HG03342 (cell line): ENCODE measurements at regions not wholly inside any gene's neighbourhood (a gene's known extent, or its start where the extent isn't known, plus 50 kb on each side); places are given as distances from the start of the nearest gene placed in this dataset.

ENCODE experiments used
- ATAC-seq: cut with Tn5 transposase; IDR thresholded peaks from one replicate; pipeline ENCODE4 v1.9.1; 2021; ENCODE audit warnings: mild to moderate bottlenecking, moderate library complexity; ENCODE audit not compliant: unreplicated experiment

- no peak for ATAC-seq
Observed at GRCh38 chr2:125042727-125043126, 1017.6 kb downstream of the CNTNAP5 start.

GRCh38 chr2:125070726-125071505 is 1045.8 kb downstream of the CNTNAP5 start:
- no peak for ATAC-seq

DNA sequence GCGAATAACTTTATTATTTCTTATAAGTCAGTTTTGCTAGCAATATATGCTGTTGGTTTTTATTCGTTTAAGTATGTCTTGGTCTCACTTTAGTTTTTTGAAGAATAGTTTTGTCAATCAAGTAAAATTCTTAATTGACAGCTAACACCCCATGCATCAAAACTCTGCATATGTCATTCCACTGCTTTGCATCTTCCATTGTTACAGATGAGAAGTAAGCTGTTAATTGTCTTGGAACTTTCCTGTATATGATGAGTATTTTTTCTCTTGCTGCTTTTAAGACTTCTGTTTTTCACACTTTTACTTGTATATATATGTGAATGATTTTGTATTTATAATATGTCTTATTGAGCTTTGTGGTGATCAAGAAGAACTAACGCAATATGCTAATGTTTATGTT is 1048.4 kb downstream of the CNTNAP5 start:
- no peak for ATAC-seq

GRCh38 chr2:125085904-125086303 is 1060.8 kb downstream of the CNTNAP5 start:
- ATAC-seq: no peak

- no peak for ATAC-seq
Observed at GRCh38 chr2:125086313-125087184, 1061.5 kb downstream of the CNTNAP5 start.

DNA sequence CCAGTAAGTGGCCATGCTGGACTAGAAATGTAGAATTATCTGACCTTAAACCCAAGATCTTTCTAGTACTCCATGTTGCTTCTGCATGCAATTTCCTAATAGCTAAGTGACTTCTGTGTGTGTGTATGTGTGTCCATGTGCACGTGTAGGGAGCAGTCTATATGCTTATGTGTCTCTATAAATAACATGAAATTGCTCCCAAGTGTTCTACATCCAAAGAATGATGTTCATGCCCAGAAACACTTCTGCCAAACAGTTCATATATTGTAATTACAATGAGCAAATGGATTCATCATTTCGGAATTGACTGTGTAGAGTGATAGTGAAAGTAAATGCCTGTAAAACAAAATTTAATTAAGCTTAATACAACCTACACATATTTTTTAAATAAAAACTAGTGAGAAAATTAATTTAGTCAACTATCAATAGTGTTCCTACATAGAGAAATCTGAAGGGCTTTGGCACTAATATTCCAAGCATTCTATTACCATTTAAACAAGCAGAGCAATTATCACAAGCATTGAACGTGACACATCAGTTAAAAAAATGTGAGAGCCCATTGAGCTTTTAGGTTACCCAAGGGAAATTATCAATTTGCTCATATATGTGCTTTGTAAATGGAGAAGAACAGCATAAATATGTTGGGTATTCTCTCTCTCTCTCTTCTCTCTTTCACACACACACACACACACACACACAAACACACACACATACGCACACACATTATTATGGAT is 1067.4 kb downstream of the CNTNAP5 start:
- ATAC-seq: no peak

DNA sequence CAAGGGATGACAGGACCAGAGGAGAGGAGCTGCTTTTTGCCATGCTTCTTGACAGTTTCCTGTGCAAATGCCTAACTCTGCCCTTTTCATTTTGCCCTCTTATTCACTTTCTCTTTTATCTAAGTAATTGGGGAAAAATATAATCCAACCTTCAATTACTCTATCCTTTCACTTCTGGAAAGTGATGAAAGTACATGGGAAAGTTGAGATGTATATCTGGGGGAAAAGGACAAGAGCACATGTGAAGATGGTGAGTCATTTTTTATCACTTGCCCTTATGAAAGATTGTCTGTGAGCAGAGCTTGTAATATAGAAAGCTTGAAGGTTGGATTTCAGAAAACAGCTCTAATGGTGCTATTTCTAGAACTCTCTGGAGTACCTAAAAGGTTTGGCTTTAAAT is 1070.7 kb downstream of the CNTNAP5 start:
- ATAC-seq: no peak

DNA sequence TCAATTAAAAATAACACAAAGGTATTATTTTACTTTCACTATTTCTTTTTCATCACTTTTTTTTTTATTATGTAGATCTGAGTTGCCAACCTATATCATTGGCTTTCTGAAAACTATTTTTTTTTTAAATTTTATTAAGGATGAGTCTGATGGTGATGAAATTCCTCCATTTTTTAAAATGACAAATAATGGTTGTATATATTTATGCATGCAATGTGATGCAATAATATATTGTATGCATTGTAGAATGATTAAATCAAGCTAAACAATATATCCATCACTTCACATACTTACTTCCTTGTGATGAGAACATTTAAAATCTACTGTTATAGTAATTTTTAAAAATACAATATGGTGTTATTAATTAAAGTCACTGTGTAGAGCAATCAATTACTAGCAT is 1081.6 kb downstream of the CNTNAP5 start:
- ATAC-seq: no peak

DNA sequence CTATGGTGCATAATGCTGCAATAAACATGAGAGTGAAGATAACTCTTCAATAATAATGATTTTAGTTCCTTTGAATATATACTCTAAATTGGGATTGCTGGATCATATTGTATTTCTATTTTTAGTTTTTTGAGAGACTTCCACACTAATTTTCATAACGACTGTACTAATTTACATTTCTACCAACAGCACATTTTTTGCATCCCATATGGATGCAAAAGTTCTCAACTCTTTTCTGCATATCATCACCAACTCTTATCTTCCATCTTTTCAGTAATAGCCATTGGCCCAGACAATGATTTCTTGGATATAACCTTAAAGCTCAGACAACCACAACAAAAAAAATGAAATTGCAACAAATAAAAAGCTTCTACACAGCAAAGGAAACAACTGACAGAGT is 1082.4 kb downstream of the CNTNAP5 start:
- no peak for ATAC-seq

DNA sequence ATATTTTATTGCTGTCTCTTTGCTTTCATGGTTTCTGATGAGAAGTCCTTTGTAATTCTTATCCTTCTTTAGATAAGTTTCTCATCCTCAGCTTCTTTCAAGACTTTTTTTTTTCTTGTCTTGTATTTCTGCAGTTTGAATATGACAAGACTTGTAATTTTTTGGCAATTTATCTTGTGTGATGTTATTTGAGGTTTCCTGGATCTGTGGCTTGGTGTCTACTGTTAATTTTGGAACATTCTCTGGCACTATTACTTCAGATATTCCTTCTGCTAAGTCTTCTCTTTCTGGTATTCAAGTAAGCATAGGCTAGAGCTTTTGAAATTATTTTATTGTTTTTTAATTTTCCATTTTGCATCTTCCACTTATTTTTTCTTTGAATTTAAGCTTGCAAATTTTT is 1083.2 kb downstream of the CNTNAP5 start:
- no peak for ATAC-seq

GRCh38 chr2:125125902-125126301 is 1100.8 kb downstream of the CNTNAP5 start:
- no peak for ATAC-seq

DNA sequence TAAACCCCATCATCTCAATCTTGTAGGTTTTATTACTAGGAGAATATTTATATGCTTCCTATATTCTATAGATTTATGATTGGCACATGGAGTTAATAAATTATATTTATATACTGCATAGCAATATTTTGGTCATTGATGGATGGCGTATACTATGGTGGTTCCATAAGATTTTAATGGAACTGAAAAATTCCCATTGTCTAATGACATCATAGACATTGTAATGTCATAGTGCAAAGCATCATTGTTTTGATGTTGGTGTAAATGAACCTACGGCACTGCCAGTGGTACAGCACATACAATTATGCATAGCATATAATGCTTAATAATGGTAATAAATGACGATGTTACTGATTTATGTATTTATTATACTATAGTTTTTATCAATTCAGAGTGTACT is 1135.9 kb downstream of the CNTNAP5 start:
- no peak for ATAC-seq

- ATAC-seq: no peak
Observed at GRCh38 chr2:125167152-125167551, 1142.1 kb downstream of the CNTNAP5 start.

- no peak for ATAC-seq
Observed at GRCh38 chr2:125167820-125168219, 1142.7 kb downstream of the CNTNAP5 start.

DNA sequence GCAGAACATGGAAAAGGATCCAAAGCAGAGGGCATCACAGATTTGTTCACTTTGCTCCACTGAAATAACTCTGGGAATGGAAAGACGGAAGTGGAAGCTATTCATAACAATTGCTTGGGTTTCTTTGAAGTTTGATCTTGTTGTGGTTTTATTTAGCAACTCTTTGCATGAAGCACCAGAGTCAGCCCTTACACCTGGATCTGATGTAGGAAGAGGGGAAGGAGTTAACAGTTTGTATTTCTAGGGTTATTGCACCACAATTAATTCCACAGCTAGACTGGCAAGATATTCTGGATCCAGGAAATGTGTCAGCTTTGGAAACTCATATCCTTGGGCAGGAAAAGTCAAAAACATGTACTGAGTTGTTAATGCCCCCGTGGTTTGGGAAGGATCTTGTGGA is 1143.4 kb downstream of the CNTNAP5 start:
- ATAC-seq: no peak

DNA sequence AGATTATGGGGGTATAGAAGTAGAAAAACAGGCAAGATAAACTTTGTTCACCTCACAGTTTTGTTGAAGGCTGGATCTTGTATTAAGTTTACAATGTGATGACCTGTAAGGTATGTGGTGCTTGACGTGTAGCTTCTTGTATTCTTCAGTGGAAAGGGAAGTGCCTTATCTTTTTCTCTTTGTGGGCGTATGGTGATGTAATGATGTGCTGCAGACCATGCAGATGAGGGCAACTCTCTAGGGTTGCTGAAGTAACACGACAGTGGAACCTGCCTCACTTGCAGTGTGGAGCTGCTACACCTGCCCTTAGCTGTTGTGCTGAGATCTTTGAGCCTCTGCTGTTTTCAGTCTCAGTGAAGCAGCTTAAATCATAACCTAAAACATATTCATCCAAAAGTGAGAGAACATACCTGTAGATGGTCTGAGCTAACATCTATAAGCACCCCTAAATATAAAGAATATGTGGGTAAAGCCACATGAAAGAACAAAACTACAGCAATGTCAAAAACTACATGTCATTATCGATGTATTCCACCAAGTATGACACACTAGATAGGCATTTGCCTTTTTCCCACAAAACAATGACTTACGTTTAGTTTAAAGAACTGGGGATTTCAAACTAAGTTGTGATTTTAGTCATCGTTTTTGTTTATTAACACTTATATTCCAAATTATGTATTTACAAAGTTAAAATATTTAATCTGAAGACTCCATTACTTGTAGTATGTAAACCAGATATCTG is 1144.1 kb downstream of the CNTNAP5 start:
- no peak for ATAC-seq

- ATAC-seq: no peak
Observed at GRCh38 chr2:125169764-125170146, 1144.7 kb downstream of the CNTNAP5 start.

DNA sequence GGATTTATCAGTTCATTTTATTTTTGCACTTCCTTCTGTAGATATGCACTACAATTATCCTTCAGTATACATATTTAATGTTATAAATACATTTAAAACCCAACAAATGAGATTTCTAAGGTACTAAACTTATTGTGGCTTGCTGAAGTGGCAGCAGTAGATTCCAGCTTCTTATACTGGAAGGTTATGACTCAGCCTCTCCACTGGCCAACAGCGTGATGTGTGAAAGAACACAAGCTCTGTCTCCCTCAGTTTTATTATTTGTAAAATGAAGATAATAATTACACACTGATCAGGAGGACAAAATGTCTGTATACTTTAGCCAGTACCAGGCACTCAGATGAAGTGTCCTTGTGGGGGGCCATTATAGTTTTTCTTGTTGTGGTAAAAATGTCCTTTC is 1147.1 kb downstream of the CNTNAP5 start:
- no peak for ATAC-seq

DNA sequence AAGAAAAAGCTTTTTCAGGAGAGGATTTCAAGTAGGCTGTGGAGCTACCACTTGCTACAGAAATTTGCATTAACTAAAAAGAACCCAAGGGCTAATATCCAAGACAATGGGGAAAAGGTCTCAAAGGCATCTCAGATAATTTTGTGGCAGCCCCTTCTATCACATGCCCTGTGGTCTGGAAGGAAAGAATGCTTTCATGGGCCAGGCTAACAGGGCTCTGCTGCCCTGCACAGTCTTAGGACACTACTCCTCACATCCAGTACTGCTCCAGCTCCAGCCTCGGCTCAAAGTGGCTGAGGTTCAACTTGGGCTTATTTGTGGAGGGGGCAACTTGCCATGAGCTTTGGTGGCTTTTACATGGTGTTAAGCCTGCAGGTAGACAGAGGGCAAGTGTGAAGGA is 1150.3 kb downstream of the CNTNAP5 start:
- ATAC-seq: no peak

DNA sequence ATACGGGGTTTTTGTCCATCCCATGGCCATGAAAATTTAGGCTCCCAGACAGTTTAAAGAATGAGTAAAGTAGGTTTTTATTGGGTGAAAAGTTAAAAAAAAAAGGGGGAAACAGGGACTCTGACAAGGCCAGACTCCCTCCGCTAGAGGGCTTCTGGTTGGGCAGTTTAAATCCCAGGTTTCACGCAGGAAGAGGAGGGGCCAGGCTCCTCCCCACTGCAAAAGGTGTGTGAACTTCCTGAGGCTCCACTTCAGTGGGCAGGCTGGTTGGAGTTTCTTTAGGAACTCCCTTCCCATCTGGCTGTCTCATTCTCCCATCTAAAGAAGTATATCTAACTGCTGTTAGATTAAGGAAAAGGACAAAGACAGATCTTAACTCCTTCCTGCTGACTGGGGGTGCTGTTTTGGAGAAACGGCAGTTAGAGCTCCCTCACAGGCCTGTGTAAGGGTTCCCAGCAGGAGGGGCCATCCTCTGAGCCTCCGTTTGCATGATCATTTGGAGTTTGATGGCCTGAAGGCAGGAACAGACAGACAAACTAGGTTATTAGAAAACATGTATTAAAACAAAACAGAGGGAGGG is 1160.7 kb downstream of the CNTNAP5 start:
- no peak for ATAC-seq
